Coronary artery (tissue), 2 donors: ENCODE measurements at regions not wholly inside any gene's neighbourhood (a gene's known extent, or its start where the extent isn't known, plus 50 kb on each side); places are given as distances from the start of the nearest gene placed in this dataset.

Source experiments
- DNase-seq: peaks from one replicate; pipeline ENCODE4 v3.0.0-alpha.2; 2017; ENCODE audit warnings: low spot score
- H3K27ac ChIP-seq, 2 donors: fragments of 200-600 bp; sonication (generic); one replicate each; pipeline ENCODE4 v1.5.1; 2016 to 2019
- H3K4me3 ChIP-seq: fragments of 200-600 bp; sonication (generic); 2 replicates; pipeline ENCODE4 v1.5.1; 2016; ENCODE audit warnings: mild to moderate bottlenecking, moderate library complexity
- TF ChIP-seq, protein P1 (sequence below): fragments of 200-600 bp; sonication (generic); IDR thresholded peaks from one replicate; pipeline ENCODE4 v1.5.1; 2019; ENCODE audit warnings: antibody characterized with exemption

DNA sequence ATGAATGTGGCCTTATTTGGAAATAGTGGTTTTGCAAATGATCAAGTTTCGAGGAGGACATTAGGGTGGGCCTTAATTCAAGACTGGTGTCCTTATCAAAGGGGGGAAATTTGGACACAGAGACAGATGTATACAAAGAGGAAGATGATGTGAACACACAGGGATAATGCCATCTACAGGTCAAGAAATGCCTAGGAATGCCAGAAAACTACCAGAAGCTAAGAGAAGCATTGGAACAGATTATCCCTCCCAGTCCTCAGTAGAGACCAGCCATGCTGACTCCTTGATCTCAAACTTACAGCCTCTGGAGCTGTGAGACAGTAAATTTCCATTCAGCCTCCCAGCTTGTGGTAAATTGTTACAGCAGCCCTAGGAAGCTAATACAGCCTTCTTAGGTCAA lies 151.4 kb downstream of the PTGER3 start:
- no peak overlapping the region for H3K4me3 ChIP-seq
- no peak for DNase-seq
- no peak overlapping the region for H3K27ac ChIP-seq
- TF ChIP-seq, protein P1, sequence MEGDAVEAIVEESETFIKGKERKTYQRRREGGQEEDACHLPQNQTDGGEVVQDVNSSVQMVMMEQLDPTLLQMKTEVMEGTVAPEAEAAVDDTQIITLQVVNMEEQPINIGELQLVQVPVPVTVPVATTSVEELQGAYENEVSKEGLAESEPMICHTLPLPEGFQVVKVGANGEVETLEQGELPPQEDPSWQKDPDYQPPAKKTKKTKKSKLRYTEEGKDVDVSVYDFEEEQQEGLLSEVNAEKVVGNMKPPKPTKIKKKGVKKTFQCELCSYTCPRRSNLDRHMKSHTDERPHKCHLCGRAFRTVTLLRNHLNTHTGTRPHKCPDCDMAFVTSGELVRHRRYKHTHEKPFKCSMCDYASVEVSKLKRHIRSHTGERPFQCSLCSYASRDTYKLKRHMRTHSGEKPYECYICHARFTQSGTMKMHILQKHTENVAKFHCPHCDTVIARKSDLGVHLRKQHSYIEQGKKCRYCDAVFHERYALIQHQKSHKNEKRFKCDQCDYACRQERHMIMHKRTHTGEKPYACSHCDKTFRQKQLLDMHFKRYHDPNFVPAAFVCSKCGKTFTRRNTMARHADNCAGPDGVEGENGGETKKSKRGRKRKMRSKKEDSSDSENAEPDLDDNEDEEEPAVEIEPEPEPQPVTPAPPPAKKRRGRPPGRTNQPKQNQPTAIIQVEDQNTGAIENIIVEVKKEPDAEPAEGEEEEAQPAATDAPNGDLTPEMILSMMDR, result no peak

DNA sequence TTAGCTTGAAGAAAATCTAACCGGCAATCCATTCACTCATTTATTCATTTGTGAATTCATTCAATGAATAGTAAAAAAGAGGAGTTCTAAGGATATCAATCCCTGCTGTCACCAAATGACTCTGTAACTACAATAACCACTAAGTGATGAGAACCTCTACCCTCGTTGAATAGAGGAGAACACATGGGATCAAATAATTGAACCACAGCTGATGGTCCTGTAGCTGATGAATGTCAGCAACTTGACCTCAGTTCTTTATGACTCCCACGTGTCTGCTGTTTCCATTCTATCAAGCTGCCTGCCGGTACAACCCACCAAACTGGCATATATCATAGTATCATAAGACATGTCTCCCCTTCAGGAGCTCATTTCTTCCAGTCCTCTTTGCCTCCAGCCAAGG lies 150.3 kb downstream of the PTGER3 start:
- DNase-seq, result no peak
- Histone ChIP-seq H3K4me3 (no peak overlapping the region), H3K27ac (no peak overlapping the region)
- TF ChIP-seq, protein P1, result no peak

DNA sequence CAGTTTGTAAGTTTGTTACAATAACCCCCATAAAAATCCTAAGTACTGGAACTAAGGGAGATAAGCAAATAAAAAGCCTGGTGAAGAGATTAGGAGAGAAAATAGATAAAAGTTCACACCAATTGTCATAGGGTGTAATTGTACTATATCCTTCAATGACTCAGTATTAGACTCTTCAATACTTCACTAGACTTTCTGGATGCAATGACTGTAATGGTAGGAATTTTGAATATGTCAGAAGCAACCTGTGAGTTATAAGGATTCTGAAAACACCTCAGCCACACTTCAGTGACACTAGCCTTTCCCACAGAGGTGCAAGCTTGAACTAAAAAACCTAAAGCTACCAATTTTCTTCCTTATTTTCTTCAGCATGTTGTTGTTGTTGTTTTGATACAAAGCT lies 147.9 kb downstream of the PTGER3 start:
- TF ChIP-seq, protein P1, result no peak
- DNase-seq, result no peak
- Histone ChIP-seq H3K27ac (no peak overlapping the region), H3K4me3 (no peak overlapping the region)

DNA sequence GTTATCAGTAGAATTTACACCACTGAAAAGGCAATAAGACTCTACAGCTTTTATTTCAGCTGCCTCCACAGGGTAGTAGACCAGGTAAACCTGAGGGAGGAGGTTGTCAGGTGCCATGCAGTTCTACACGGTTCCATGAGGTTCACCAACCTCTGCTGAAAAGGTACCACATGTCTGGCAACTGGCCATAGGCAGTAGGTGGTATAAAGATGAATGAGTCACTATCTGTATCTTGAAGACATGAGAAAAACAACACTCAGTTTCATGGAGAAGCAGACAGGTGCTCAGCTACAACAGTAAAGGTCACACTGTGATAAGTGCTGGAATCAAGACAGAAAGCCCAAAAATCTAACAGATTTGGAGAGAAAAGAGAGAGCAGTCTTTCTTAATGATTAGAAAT lies 145.4 kb downstream of the PTGER3 start:
- Histone ChIP-seq H3K27ac (no peak overlapping the region), H3K4me3 (no peak overlapping the region)
- TF ChIP-seq, protein P1, result no peak
- DNase-seq, result no peak

DNA sequence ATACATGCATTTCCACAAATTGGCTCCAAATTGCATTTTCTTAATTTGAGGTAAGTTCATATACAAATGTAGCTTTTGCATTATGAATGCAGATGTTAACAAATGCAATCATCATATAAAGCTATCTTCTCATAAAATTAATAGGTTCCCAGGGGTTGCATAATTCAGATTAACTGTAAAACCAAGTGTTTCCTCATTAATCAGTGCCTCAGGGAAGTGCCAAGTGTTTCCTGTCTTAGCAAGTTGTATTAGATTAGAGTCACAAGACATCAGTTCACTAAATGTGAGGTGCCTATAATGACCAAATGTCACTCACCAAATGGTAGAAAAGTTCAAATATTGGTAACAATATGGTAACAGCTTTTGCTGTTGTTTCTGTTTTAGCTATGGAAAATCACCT lies 140.8 kb downstream of the PTGER3 start:
- no peak for DNase-seq
- TF ChIP-seq, protein P1, result no peak
- H3K4me3 ChIP-seq, result no peak overlapping the region
- no peak overlapping the region for H3K27ac ChIP-seq

DNA sequence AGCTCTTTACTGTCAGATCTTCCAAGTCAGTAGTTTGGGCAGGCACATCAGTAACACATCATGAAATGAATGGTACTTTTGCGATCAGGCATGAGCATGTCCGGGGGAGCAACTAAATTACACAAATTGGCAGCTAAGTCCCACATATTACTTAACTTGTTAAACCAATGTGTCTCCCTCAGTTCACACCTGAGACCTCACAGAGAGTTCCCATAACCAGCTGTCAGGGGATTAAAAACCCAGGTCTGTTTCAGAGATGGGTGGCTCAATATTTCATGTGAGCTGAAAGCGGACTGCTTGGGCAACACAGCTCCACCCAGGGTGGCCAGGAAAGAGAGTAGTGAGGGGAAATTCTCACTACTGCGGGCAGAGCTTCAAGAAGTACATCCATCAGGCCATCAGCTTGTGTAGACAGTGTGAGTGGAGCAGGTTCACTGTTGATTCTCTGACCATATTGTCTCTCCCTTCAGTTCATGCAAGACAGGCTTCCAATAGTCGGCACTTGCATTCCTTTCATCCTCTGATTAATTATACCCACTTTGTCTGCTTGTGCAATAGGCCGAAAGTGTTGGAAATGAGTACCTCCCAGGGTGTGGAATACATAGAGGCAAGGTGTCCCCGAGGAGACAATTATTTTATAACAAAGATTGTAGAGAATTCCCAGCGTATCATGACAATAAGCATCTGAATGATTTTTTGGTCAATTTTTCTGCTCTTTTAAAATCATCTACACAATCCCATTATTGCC lies 139.9 kb downstream of the PTGER3 start:
- Histone ChIP-seq H3K27ac (no peak overlapping the region), H3K4me3 (no peak overlapping the region)
- DNase-seq, result no peak
- TF ChIP-seq, protein P1, result no peak

DNA sequence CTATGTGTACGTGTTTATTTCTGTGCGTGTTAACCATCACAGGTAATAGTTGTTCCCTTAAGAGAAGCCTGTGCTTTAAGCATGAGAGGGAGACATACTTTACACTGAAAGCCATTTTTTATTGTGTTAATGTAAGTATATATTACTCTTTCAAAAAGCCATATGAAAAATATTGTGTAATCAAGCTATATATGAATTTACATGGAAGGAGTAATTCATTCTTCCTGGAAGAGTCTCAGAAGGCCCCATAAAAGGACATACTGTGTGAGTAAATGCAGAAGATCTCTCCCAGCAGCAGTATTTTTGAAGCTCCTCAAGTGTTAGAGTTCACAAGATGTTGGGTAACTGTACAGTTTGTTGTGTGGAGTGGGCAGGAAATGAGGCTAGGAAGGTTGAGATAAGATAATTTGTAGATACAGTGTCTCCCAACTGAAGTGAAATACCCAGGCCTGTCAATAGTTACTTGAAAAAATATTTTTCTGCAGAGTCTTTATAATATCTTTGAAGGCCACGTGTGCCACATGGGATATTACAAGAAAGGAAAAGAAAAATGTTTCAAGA lies 138.3 kb downstream of the PTGER3 start:
- TF ChIP-seq, protein P1, result no peak
- no peak overlapping the region for H3K4me3 ChIP-seq
- no peak for DNase-seq
- H3K27ac ChIP-seq, result no peak overlapping the region
